WI38 (cell line): ENCODE measurements at regions not wholly inside any gene's neighbourhood (a gene's known extent, or its start where the extent isn't known, plus 50 kb on each side); places are given as distances from the start of the nearest gene placed in this dataset.

Experiments used
- H3K4me3 ChIP-seq: 2 replicates; pipeline ENCODE4 v1.5.1; 2011; ENCODE audit warnings: low read depth, mild to moderate bottlenecking, control low read depth, low read length
- TF ChIP-seq, protein P1 (sequence below): IDR thresholded peaks from 2 replicates; pipeline ENCODE4 v1.5.1; 2012; ENCODE audit warnings: low read depth, mild to moderate bottlenecking, control low read depth, low read length

DNA sequence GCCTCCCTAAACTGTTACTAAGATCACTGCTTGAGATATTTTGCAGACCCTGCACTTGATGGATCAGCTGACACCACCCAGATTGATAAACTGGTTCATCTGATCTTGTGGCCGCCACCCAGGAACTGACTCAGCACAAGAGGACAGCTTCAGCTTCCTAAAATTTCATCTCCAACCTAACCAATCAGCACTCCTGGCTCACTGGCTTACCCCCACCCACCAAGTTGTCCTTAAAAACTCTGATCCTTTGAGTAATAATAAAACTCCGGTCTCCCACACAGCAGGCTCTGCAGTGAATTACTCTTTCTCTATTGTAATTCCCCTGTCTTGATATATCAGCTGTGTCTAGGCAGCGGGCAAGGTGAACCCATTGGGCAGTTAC lies 174.8 kb downstream of the UTP18 start:
- H3K4me3 ChIP-seq = no peak overlapping the region
- TF ChIP-seq, protein P1, sequence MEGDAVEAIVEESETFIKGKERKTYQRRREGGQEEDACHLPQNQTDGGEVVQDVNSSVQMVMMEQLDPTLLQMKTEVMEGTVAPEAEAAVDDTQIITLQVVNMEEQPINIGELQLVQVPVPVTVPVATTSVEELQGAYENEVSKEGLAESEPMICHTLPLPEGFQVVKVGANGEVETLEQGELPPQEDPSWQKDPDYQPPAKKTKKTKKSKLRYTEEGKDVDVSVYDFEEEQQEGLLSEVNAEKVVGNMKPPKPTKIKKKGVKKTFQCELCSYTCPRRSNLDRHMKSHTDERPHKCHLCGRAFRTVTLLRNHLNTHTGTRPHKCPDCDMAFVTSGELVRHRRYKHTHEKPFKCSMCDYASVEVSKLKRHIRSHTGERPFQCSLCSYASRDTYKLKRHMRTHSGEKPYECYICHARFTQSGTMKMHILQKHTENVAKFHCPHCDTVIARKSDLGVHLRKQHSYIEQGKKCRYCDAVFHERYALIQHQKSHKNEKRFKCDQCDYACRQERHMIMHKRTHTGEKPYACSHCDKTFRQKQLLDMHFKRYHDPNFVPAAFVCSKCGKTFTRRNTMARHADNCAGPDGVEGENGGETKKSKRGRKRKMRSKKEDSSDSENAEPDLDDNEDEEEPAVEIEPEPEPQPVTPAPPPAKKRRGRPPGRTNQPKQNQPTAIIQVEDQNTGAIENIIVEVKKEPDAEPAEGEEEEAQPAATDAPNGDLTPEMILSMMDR = no peak

DNA sequence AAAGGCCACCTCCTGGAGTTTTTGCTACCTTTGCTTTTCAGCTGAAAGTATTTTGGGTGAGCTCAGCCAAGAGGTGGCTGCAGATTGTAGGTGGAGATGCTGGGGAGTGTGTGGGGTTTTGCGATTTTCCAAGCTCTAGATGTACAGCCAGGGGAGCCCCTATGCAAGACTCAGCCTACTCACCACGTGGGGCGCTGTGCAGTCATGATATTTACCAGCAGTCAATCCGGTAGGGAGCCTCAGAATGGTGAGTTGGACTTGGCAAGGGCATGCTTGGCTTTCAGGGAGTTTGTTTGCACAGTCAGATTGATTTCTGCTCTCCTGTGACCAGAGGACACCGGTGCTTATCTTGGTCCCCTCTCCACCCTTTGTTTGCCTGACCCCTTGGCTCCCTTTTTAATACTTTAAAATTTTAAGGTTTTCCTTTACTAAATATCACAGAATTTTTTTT lies 175.3 kb downstream of the UTP18 start:
- H3K4me3 ChIP-seq = no peak overlapping the region
- TF ChIP-seq, protein P1 = no peak

DNA sequence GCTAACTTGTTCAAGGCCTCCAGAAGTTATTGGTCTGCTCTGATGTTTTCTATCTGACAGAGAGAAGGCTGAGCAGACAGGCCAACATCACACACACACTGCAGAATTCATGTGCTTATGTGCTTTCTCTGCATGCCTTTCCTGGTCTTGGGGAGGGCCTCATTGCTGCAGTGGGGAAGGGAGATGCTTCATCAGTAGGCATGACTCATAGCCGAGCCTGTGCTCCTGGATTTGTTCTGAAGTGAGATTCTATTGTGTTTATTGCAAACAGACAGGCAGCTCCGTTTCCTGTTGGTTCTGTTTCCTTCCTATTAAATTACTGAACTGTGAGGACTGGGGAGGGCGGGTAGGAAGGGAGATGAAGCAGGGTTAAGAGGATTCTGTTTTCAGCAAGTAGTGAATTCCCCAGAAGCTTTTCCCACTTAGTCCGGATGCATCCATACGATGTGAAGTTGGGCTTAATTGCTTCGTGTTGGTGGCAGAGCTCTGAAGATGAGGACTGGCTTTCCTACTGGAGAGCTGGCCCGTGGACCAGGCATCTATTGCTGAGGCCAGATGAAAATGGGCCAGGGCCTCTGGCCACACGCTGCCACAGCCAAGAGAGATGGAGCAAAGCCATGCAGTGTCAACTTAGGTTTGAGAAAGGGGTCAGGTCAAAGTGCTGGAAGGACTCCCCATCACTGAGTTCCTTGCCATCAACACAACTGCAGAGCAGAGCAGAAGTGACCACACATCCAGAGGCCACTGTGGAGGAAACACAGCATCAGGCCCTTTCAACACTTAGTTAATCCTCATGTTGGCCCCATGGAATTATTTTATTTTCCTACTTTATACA lies 179.3 kb downstream of the UTP18 start:
- no peak overlapping the region for H3K4me3 ChIP-seq
- TF ChIP-seq, protein P1 = no peak

DNA sequence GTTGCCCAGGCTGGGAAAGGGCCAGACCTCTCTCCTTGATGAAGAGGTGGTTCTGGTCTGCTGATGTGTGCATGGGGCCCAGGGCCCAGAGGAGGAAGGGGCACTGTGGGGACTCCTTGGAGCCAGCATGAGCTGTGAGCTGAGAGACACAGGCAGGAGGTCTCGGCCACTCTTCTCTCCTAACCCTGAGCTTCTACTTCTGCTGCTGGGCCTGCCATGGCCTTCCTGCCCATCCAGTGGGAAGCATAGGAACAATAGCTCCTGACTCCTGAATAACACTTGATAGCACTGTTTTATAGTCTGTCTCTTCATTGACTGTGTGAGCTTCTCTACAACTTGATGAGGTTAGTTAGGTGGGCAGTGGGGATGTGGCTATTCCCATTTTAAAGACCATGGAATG lies 181.1 kb downstream of the UTP18 start:
- no peak overlapping the region for H3K4me3 ChIP-seq
- TF ChIP-seq, protein P1 = no peak

DNA sequence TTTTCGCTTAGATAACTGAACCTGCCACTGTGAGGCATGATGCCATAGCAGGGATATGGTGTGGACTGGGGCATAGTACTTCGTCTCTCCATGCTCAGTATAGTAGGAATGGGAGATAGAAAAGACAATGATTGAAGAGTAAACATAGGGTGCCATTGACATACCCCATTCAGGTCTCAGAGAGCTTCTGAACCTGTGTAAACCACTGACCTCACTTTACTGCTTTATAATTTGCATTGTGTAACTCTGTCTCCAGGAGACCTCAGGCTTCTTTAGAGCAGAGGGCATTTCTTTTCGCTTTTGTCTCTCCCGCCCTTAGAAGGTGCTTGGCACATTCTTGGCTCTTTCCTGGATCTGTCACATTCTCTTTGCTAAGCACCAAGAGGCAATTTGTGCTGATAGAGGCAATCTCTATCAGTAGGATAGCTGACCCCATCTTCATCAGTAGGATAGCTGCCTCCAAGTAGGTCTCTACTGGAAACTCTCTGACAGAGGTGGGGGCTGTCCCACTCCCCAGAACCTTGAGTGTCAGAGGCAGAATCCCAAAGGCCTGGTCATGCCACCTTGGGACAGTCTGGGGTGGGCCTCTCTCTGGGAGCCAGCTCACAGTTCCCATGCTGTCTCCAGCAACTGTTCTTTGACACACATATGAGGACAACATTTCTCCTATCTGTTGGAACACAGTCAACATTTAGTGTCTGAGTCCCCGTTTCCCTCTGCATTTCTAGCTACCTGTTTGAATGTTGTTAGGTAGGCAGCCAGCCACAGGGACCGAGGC lies 181.9 kb downstream of the UTP18 start:
- no peak overlapping the region for H3K4me3 ChIP-seq

DNA sequence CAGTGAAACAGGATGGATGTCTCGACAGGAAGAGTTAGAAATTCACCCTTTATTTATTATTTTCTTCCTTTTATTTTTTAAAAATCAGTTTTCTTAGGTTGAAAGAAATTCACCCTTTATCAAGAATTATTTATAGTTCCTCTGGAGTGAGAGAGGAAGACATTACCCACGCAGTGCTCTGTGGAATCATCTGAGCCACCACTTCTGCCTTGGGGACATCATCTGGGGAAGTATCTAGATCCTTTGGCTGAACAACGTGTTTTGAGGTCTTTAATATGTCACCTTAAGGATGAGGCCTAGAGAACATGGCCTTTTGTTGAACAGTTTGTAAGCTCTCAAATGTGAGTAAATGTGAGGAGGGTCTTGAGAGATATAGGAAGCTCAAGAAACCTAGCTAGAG lies 183.3 kb downstream of the UTP18 start:
- TF ChIP-seq, protein P1 = no peak
- no peak overlapping the region for H3K4me3 ChIP-seq

More for the DNA sequence above, 181.9 kb downstream of the UTP18 start:
- TF ChIP-seq, protein P1 = no peak

DNA sequence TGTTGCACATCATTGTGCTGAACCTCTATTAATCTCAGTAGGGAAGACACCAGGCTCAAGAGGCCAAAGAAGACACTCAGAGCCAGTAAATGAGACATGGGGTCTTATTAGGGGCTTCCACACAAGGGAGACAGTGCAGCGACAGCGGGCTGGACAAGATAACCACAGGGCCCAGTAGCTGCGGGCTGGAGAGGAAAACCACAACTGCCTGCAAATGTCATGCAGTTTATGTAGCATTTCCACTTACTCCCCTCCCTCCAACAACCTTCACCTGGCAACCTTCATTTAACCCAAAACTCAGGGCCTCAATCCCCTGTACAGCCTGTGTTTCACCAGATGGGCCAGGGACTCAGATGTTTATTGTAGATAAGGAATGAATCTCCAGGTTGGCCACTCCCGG lies 185.6 kb downstream of the UTP18 start:
- TF ChIP-seq, protein P1 = no peak
- no peak overlapping the region for H3K4me3 ChIP-seq
